Neuronal stem cell (in vitro differentiated cells): ENCODE measurements at regions not wholly inside any gene's neighbourhood (a gene's known extent, or its start where the extent isn't known, plus 50 kb on each side); places are given as distances from the start of the nearest gene placed in this dataset.

Experiments
- DNase-seq: peaks from one replicate; pipeline ENCODE4 v3.0.0-alpha.2; 2013; ENCODE audit warnings: low spot score
- H2AFZ ChIP-seq: one replicate; pipeline ENCODE4 v1.6.1; 2013; ENCODE audit warnings: mild to moderate bottlenecking, low read length, inconsistent platforms
- H2AK5ac ChIP-seq: 2 replicates; pipeline ENCODE4 v1.6.1; 2013; ENCODE audit warnings: low read depth, mild to moderate bottlenecking, inconsistent platforms, low read length, moderate library complexity, mixed read lengths
- H2BK120ac ChIP-seq: 2 replicates; pipeline ENCODE4 v1.6.1; 2013; ENCODE audit warnings: low read depth, mild to moderate bottlenecking, inconsistent platforms, low read length, moderate library complexity, mixed read lengths
- H2BK12ac ChIP-seq: one replicate; pipeline ENCODE4 v1.6.1; 2013; ENCODE audit warnings: low read length, inconsistent platforms
- H2BK15ac ChIP-seq: 2 replicates; pipeline ENCODE4 v1.6.1; 2013; ENCODE audit warnings: mild to moderate bottlenecking, low read length, inconsistent platforms, mixed read lengths
- H2BK5ac ChIP-seq: one replicate; pipeline ENCODE4 v1.6.1; 2013; ENCODE audit warnings: inconsistent platforms, mild to moderate bottlenecking, low read length, moderate library complexity
- H3K14ac ChIP-seq: one replicate; pipeline ENCODE4 v1.6.1; 2013; ENCODE audit warnings: low read length, inconsistent platforms
- H3K18ac ChIP-seq: 2 replicates; pipeline ENCODE4 v1.6.1; 2013; ENCODE audit warnings: low read length, inconsistent platforms
- H3K23ac ChIP-seq: 2 replicates; pipeline ENCODE4 v1.6.1; 2013; ENCODE audit warnings: low read depth, mild to moderate bottlenecking, mixed read lengths, low read length, inconsistent platforms; ENCODE audit not compliant: poor library complexity
- H3K27ac ChIP-seq: replicated peaks from 3 replicates; pipeline ENCODE4 v1.5.1; 2013; ENCODE audit warnings: low read length, inconsistent platforms
- H3K27me3 ChIP-seq, 3 experiments: 2 replicates each; pipeline ENCODE4 v1.6.1; 2013; ENCODE audit warnings: low read length in 3 of 3, mild to moderate bottlenecking in 2 of 3, inconsistent platforms in 1 of 3, low read depth in 1 of 3, mixed read lengths in 1 of 3, moderate library complexity in 1 of 3; ENCODE audit not compliant: control insufficient read depth in 3 of 3, insufficient read depth in 3 of 3
- H3K36me3 ChIP-seq, 2 donors: replicated peaks in 1 of 2; 2 replicates each; pipeline ENCODE4 v1.6.1; 2013; ENCODE audit warnings: low read length in 2 of 2; ENCODE audit not compliant: control insufficient read depth in 2 of 2, insufficient read depth in 2 of 2
- H3K4ac ChIP-seq: 2 replicates; pipeline ENCODE4 v1.6.1; 2013; ENCODE audit warnings: inconsistent platforms, mild to moderate bottlenecking, low read length, moderate library complexity
- H3K4me1 ChIP-seq, 2 donors: 1 replicate in 1 of 2; 2 replicates in 1 of 2; pipeline ENCODE4 v1.6.1; 2013; ENCODE audit warnings: low read length in 2 of 2, low read depth in 1 of 2; ENCODE audit not compliant: control insufficient read depth in 2 of 2, insufficient read depth in 1 of 2
- H3K4me2 ChIP-seq: one replicate; pipeline ENCODE4 v1.6.1; 2013; ENCODE audit warnings: mild to moderate bottlenecking, low read length, inconsistent platforms; ENCODE audit not compliant: insufficient read depth, poor library complexity, severe bottlenecking
- H3K4me3 ChIP-seq, 2 donors: 2 replicates each; pipeline ENCODE4 v1.5.1; 2013; ENCODE audit warnings: low read length in 2 of 2, mild to moderate bottlenecking in 2 of 2, inconsistent platforms in 1 of 2, moderate library complexity in 1 of 2
- H3K79me1 ChIP-seq: one replicate; pipeline ENCODE4 v1.6.1; 2013; ENCODE audit warnings: low read depth, mild to moderate bottlenecking, inconsistent platforms, low read length, moderate library complexity
- H3K9ac ChIP-seq: one replicate; pipeline ENCODE4 v1.6.1; 2013; ENCODE audit warnings: mild to moderate bottlenecking, low read depth, low read length, inconsistent platforms; ENCODE audit not compliant: poor library complexity
- H3K9me3 ChIP-seq, 2 donors: replicated peaks in 1 of 2; 2 replicates each; pipeline versions ENCODE3 to v1.6.1; 2013; ENCODE audit warnings: low read length in 2 of 2, mild to moderate bottlenecking in 2 of 2, inconsistent platforms in 1 of 2, low read depth in 1 of 2, mixed read lengths in 1 of 2, moderate library complexity in 1 of 2; ENCODE audit not compliant: control insufficient read depth in 2 of 2, insufficient read depth in 1 of 2
- H4K8ac ChIP-seq: one replicate; pipeline ENCODE4 v1.6.1; 2013; ENCODE audit warnings: low read depth, mild to moderate bottlenecking, inconsistent platforms, low read length, moderate library complexity
- H4K91ac ChIP-seq: one replicate; pipeline ENCODE4 v1.6.1; 2013; ENCODE audit warnings: low read length, low read depth, mild to moderate bottlenecking, inconsistent platforms; ENCODE audit not compliant: poor library complexity
- WGBS, 2 donors: extraction: QIAGEN DNeasy Blood & Tissue Kit; methylation state at CpG; one replicate each; pipeline ENCODE4 v1.1.7; 2013; ENCODE audit warnings: missing lambda C conversion rate in 2 of 2, mixed read lengths in 1 of 2; ENCODE audit not compliant: insufficient read length in 2 of 2, insufficient replicate concordance in 1 of 2; ENCODE audit errors: extremely low coverage in 2 of 2; 5-methylcytosine and 5-hydroxymethylcytosine counted together

GRCh38 chr4:169338241-169338640, 67.5 kb upstream of the SH3RF1 start:
- no CpG with 5 or more reads among the region's 2 CpGs for whole genome bisulfite sequencing, 2 donors
- H3K18ac ChIP-seq, result no peak overlapping the region
- H2BK12ac ChIP-seq, result no peak overlapping the region
- H3K4me1 ChIP-seq, result peaks cover 0 to 1% of the 10 kb centered on the region in 2 donors
- no peak overlapping the region for H4K91ac ChIP-seq
- no peaks in the 10 kb centered on the region for H3K36me3 ChIP-seq
- no peak overlapping the region for H2BK15ac ChIP-seq
- no peak overlapping the region for H3K4me3 ChIP-seq
- H3K27ac ChIP-seq, result no peak overlapping the region
- no peak overlapping the region for H2BK5ac ChIP-seq
- no peak overlapping the region for H2BK120ac ChIP-seq
- peaks cover 0 to 2% of the 10 kb centered on the region in 2 donors for H3K9me3 ChIP-seq
- no peak overlapping the region for H3K4me2 ChIP-seq
- H3K4ac ChIP-seq, result no peak overlapping the region
- no peaks in the 10 kb centered on the region for H3K79me1 ChIP-seq
- no peak overlapping the region for H4K8ac ChIP-seq
- no peak overlapping the region for H2AFZ ChIP-seq
- H3K14ac ChIP-seq, result no peak overlapping the region
- no peak overlapping the region for H3K9ac ChIP-seq
- no peak overlapping the region for H3K23ac ChIP-seq
- DNase-seq, result no peak
- no peaks in the 10 kb centered on the region for H3K27me3 ChIP-seq
- H2AK5ac ChIP-seq, result no peak overlapping the region

- Histone ChIP-seq H2BK120ac (no peak overlapping the region), H3K4me1 (peaks cover 0 to 1% of the 10 kb centered on the region in 2 donors), H4K91ac (no peak overlapping the region), H2BK12ac (no peak overlapping the region), H2BK15ac (no peak overlapping the region), H2AFZ (no peak overlapping the region), H3K23ac (no peak overlapping the region), H2AK5ac (no peak overlapping the region), H3K27me3 (no peaks in the 10 kb centered on the region), H3K4me2 (no peak overlapping the region), H3K27ac (no peak overlapping the region), H3K79me1 (no peaks in the 10 kb centered on the region), H3K36me3 (no peaks in the 10 kb centered on the region), H2BK5ac (no peak overlapping the region), H3K9me3 (peaks cover 0 to 5% of the 10 kb centered on the region in 2 donors), H3K4ac (no peak overlapping the region), H3K9ac (no peak overlapping the region), H3K14ac (no peak overlapping the region), H4K8ac (no peak overlapping the region), H3K4me3 (no peak overlapping the region), H3K18ac (no peak overlapping the region)
- no CpG with 5 or more reads among the region's 1 CpG for WGBS, 2 donors
- no peak for DNase-seq
These were observed 66.8 kb upstream of the SH3RF1 start for GRCh38 chr4:169337510-169337909.

GRCh38 chr4:169335331-169335730, 64.6 kb upstream of the SH3RF1 start:
- no peak for DNase-seq
- H3K79me1 ChIP-seq, result no peaks in the 10 kb centered on the region
- H3K4me2 ChIP-seq, result no peak overlapping the region
- no peak overlapping the region for H3K9ac ChIP-seq
- no peak overlapping the region for H3K18ac ChIP-seq
- peaks cover 0 to 5% of the 10 kb centered on the region in 2 donors for H3K9me3 ChIP-seq
- no peak overlapping the region for H4K91ac ChIP-seq
- H2AK5ac ChIP-seq, result no peak overlapping the region
- H3K27me3 ChIP-seq, result no peaks in the 10 kb centered on the region
- no peak overlapping the region for H3K23ac ChIP-seq
- peaks cover 0 to 1% of the 10 kb centered on the region in 2 donors for H3K4me1 ChIP-seq
- H2BK15ac ChIP-seq, result no peak overlapping the region
- no peak overlapping the region for H3K4me3 ChIP-seq
- peak overlapping the region; percentile 36 for H2AFZ ChIP-seq
- no peak overlapping the region for H2BK120ac ChIP-seq
- no peak overlapping the region for H3K27ac ChIP-seq
- no CpG with 5 or more reads among the region's 4 CpGs for WGBS, 2 donors
- no peak overlapping the region for H2BK5ac ChIP-seq
- no peak overlapping the region for H2BK12ac ChIP-seq
- no peak overlapping the region for H3K4ac ChIP-seq
- H4K8ac ChIP-seq, result no peak overlapping the region
- H3K14ac ChIP-seq, result no peak overlapping the region
- no peaks in the 10 kb centered on the region for H3K36me3 ChIP-seq

- Histone ChIP-seq H2AFZ (no peak overlapping the region), H4K91ac (no peak overlapping the region), H3K4ac (no peak overlapping the region), H3K4me2 (no peak overlapping the region), H3K79me1 (no peaks in the 10 kb centered on the region), H3K18ac (no peak overlapping the region), H3K9ac (no peak overlapping the region), H3K27me3 (no peaks in the 10 kb centered on the region), H3K36me3 (no peaks in the 10 kb centered on the region), H3K4me1 (peaks cover 0 to 1% of the 10 kb centered on the region in 2 donors), H2AK5ac (no peak overlapping the region), H3K9me3 (peaks cover 0 to 5% of the 10 kb centered on the region in 2 donors), H3K27ac (no peak overlapping the region), H3K23ac (no peak overlapping the region), H3K14ac (no peak overlapping the region), H4K8ac (no peak overlapping the region), H2BK5ac (no peak overlapping the region), H2BK120ac (no peak overlapping the region), H2BK15ac (no peak overlapping the region), H3K4me3 (no peak overlapping the region), H2BK12ac (no peak overlapping the region)
- no CpG with 5 or more reads among the region's 5 CpGs for WGBS, 2 donors
- no peak for DNase-seq
These were observed 63.6 kb upstream of the SH3RF1 start for GRCh38 chr4:169334335-169334734.
